Activated CD4-positive, alpha-beta T cell treated with anti-CD3 and anti-CD28 coated beads, Interleukin-2, amount 10 ng/mL, durations not matched to agents 7 days and 5 days (primary cell): ENCODE measurements at regions not wholly inside any gene's neighbourhood (a gene's known extent, or its start where the extent isn't known, plus 50 kb on each side); places are given as distances from the start of the nearest gene placed in this dataset.
A peak's percentile ranks its signal among the peaks of the same experiment; 100 is the strongest.
"Not testable (repeated sequence)": the region's sequence is repeated elsewhere in the genome, so short reads cannot be mapped to it uniquely, and the experiment has no call there.

ENCODE experiments used
- CTCF ChIA-PET: fragments of 350-600 bp; sonication (Branson Sonifier 250); formaldehyde crosslinking; loops from one replicate; lab custom pipeline; 2021; ENCODE audit warnings: antibody characterized with exemption; lab: Charles Lee
- POLR2A ChIA-PET: fragments of 350-600 bp; sonication (Branson Sonifier 250); formaldehyde crosslinking; loops from one replicate; lab custom pipeline; 2021; ENCODE audit warnings: antibody characterized with exemption; lab: Charles Lee
- DNase-seq: peaks from one replicate; pipeline ENCODE4 v3.0.0-alpha.2; 2020
- H3K27ac Mint-ChIP-seq: one replicate; pipeline ENCODE4 v1.8.0; 2021; ENCODE audit warnings: mild to moderate bottlenecking, moderate library complexity, mixed read lengths
- H3K27me3 Mint-ChIP-seq: one replicate; pipeline ENCODE4 v1.8.0; 2021; ENCODE audit warnings: mixed read lengths
- H3K36me3 Mint-ChIP-seq: one replicate; pipeline ENCODE4 v1.8.0; 2021; ENCODE audit warnings: low read depth, mixed read lengths
- H3K4me1 Mint-ChIP-seq: one replicate; pipeline ENCODE4 v1.8.0; 2021; ENCODE audit warnings: mixed read lengths
- H3K4me3 Mint-ChIP-seq: one replicate; pipeline ENCODE4 v1.8.0; 2021; ENCODE audit warnings: mild to moderate bottlenecking, moderate library complexity, mixed read lengths
- H3K9me3 Mint-ChIP-seq: one replicate; pipeline ENCODE4 v1.8.0; 2021; ENCODE audit warnings: mixed read lengths

DNA sequence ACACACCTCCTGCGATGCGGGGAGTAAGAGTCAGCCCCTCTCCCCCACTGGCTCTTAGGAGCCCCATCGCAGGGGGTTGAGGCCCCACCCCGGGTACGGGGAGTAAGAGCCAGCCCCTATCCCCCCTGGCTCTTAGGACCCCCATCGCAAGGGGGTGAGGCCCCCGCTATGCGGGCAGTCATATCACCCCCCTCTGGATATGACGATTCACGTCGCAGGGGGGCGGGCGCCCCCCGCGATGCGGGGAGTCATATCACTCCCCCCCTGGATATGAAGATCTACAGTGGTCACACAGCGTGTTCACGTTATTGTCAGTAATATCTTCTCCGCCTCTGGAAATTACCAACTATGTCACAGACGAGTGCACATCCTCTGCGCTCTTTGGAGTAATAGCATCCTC is 61.1 kb downstream of the DEFB131A start:
- H3K9me3 Mint-ChIP-seq, POLR2A ChIA-PET, DNase-seq, CTCF ChIA-PET, H3K27me3 Mint-ChIP-seq, H3K4me1 Mint-ChIP-seq, H3K36me3 Mint-ChIP-seq, H3K4me3 Mint-ChIP-seq, H3K27ac Mint-ChIP-seq: not testable (repeated sequence)

DNA sequence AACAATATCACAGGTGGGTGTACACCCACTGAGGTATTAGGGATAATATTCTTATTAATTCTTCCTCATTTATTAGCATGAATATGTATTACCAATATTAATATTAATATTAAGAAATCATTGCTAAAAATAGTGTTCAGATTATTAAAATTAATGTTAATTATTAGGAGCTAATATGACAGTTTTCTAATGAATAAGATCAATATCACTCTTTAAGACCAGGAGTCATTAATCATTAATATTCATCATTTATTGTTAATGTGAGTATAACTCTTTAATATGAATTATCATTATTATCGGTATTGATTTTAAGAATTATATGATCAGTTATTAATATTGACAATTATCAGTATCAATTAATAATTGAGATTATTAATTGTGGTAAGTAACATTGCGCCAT is 62.5 kb downstream of the DEFB131A start:
- H3K4me1 Mint-ChIP-seq, H3K9me3 Mint-ChIP-seq, POLR2A ChIA-PET, H3K27ac Mint-ChIP-seq, CTCF ChIA-PET, H3K4me3 Mint-ChIP-seq, DNase-seq, H3K36me3 Mint-ChIP-seq, H3K27me3 Mint-ChIP-seq: not testable (repeated sequence)

DNA sequence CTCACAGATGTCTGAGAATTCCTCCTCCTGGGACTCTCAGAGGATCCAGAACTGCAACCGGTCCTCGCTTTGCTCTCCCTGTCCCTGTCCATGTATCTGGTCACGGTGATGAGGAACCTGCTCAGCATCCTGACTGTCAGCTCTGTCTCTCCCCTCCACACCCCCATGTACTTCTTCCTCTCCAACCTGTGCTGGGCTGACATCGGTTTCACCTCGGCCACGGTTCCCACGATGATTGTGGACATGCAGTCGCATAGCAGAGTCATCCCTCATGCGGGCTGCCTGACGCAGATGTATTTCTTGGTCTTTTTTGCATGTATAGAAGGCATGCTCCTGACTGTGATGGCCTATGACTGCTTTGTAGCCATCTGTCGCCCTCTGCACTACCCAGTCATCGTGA is 68.7 kb downstream of the DEFB131A start:
- H3K4me1 Mint-ChIP-seq, H3K27ac Mint-ChIP-seq, POLR2A ChIA-PET, H3K36me3 Mint-ChIP-seq, H3K9me3 Mint-ChIP-seq, H3K4me3 Mint-ChIP-seq, CTCF ChIA-PET, H3K27me3 Mint-ChIP-seq, DNase-seq: not testable (repeated sequence)

GRCh38 chr4:9519631-9520030 is 75.4 kb downstream of the DEFB131A start:
- H3K4me3 Mint-ChIP-seq, H3K4me1 Mint-ChIP-seq, POLR2A ChIA-PET, H3K27ac Mint-ChIP-seq, H3K36me3 Mint-ChIP-seq, DNase-seq, H3K9me3 Mint-ChIP-seq, CTCF ChIA-PET, H3K27me3 Mint-ChIP-seq: not testable (repeated sequence)

GRCh38 chr4:9522903-9523302 is 78.7 kb downstream of the DEFB131A start:
- H3K9me3 Mint-ChIP-seq, H3K27me3 Mint-ChIP-seq, H3K36me3 Mint-ChIP-seq, H3K4me3 Mint-ChIP-seq, DNase-seq, H3K4me1 Mint-ChIP-seq, POLR2A ChIA-PET, H3K27ac Mint-ChIP-seq: not testable (repeated sequence)
- CTCF ChIA-PET: interaction anchor here (1.4 kb wide), 1 partner anchor 9 kb away, joined by 3 read pairs; no protein-coding TSS in a partner anchor

GRCh38 chr4:9524406-9524805 is 80.2 kb downstream of the DEFB131A start:
- H3K9me3 Mint-ChIP-seq, H3K4me3 Mint-ChIP-seq, H3K27me3 Mint-ChIP-seq, CTCF ChIA-PET, POLR2A ChIA-PET, H3K36me3 Mint-ChIP-seq, H3K4me1 Mint-ChIP-seq, H3K27ac Mint-ChIP-seq, DNase-seq: not testable (repeated sequence)

GRCh38 chr4:9532134-9532862 is 88.1 kb downstream of the DEFB131A start:
- DNase-seq: peak; percentile 54
- not testable (repeated sequence) for H3K36me3 Mint-ChIP-seq, H3K4me1 Mint-ChIP-seq, H3K9me3 Mint-ChIP-seq, H3K27ac Mint-ChIP-seq
- H3K4me3 Mint-ChIP-seq: peak overlapping the region; percentile 48
- peaks cover 24% of the 10 kb centered on the region for H3K27me3 Mint-ChIP-seq
- ChIA-PET CTCF (interaction anchor here (0.6 to 1.1 kb wide), 5 partner anchors 8 to 482 kb away, joined by 3 read pairs; no protein-coding TSS in a partner anchor), POLR2A (interaction anchor here (0.6 kb wide), 1 partner anchor 159 kb away, joined by 3 read pairs; no protein-coding TSS in a partner anchor)

DNA sequence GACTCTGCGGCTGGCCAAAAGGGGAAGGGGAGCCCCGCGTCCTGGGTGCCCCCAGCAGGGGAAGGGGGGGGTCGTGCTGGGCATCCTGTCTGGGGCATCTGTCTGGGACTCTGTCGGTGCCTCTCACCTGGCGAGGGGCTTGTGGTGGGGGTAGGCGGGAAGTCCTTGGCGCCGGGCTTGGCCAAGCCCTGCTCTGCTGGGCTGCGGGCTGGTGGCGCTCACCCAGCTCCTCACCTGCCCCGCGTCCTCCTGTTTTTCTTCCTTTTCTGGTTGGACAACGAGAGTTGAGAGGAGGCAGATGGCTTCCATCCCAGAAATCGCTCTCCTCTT is 88.6 kb downstream of the DEFB131A start:
- Mint-ChIP-seq H3K27me3 (peaks cover 24% of the 10 kb centered on the region), H3K4me3 (peak overlapping the region; percentile 48)
- H3K9me3 Mint-ChIP-seq, CTCF ChIA-PET, H3K4me1 Mint-ChIP-seq, H3K36me3 Mint-ChIP-seq, H3K27ac Mint-ChIP-seq, DNase-seq, POLR2A ChIA-PET: not testable (repeated sequence)

- H3K27ac Mint-ChIP-seq, H3K9me3 Mint-ChIP-seq, H3K36me3 Mint-ChIP-seq, H3K4me1 Mint-ChIP-seq, H3K27me3 Mint-ChIP-seq, H3K4me3 Mint-ChIP-seq, POLR2A ChIA-PET, DNase-seq, CTCF ChIA-PET: not testable (repeated sequence)
Observed at GRCh38 chr4:9537101-9537500, 92.9 kb downstream of the DEFB131A start.

DNA sequence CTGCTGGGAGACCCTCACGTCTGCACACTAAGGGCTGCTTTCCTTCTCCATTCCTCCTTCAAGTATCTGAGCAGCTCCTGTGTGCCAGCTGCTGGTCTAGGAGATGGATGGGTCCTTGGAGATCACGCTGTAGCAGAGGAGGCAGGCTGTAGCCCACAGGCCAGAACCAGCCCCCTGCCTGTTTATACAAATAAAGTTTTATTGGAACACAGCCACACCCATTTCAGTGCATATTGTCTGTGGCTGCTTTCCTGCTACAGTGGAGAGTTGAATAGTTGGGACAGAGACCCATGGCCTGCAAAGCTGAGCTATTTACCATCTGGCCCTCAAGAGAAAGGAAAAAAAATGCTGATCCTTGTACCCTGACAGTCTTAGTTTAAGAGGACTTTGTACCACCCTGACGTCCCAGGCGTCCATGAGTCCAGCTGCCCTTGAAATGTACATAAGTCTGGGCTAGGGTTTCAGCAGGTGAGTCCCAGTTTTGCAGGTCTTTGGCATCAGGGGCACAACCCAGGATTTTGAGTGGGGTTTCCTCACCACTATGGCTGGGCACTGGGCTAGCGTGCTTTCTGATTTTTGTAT is 95.8 kb downstream of the DEFB131A start:
- H3K27ac Mint-ChIP-seq, DNase-seq, H3K36me3 Mint-ChIP-seq, H3K4me3 Mint-ChIP-seq, POLR2A ChIA-PET, H3K9me3 Mint-ChIP-seq, H3K27me3 Mint-ChIP-seq, H3K4me1 Mint-ChIP-seq: not testable (repeated sequence)
- CTCF ChIA-PET: interaction anchor here (1.0 kb wide), 1 partner anchor 8 kb away, joined by 3 read pairs; no protein-coding TSS in a partner anchor

GRCh38 chr4:9541388-9541915 is 97.2 kb downstream of the DEFB131A start:
- H3K4me1 Mint-ChIP-seq, H3K27me3 Mint-ChIP-seq, CTCF ChIA-PET, H3K4me3 Mint-ChIP-seq, H3K36me3 Mint-ChIP-seq, H3K27ac Mint-ChIP-seq, POLR2A ChIA-PET, DNase-seq, H3K9me3 Mint-ChIP-seq: not testable (repeated sequence)

- CTCF ChIA-PET, H3K4me3 Mint-ChIP-seq, H3K27me3 Mint-ChIP-seq, POLR2A ChIA-PET, H3K27ac Mint-ChIP-seq, H3K36me3 Mint-ChIP-seq, DNase-seq, H3K9me3 Mint-ChIP-seq, H3K4me1 Mint-ChIP-seq: not testable (repeated sequence)
Observed at GRCh38 chr4:9544851-9545250, 100.6 kb downstream of the DEFB131A start.

GRCh38 chr4:9547470-9547869 is 103.3 kb downstream of the DEFB131A start:
- POLR2A ChIA-PET: not testable (repeated sequence)

More at GRCh38 chr4:9547470-9547869, 103.3 kb downstream of the DEFB131A start:
- H3K27ac Mint-ChIP-seq, CTCF ChIA-PET, H3K27me3 Mint-ChIP-seq, H3K4me3 Mint-ChIP-seq, H3K36me3 Mint-ChIP-seq, H3K4me1 Mint-ChIP-seq, H3K9me3 Mint-ChIP-seq, DNase-seq: not testable (repeated sequence)
